ENCODE measurements at regions not wholly inside any gene's neighbourhood (a gene's known extent, or its start where the extent isn't known, plus 50 kb on each side); places are given as distances from the start of the nearest gene placed in this dataset.
A peak's percentile ranks its signal among the peaks of the same experiment; 100 is the strongest.
"Not testable (repeated sequence)": the region's sequence is repeated elsewhere in the genome, so short reads cannot be mapped to it uniquely, and the experiment has no call there.

- DNase-seq (ENCODE audit: low spot score in 2 of 2): no peak
- Mint-ChIP-seq H3K4me1 (no peaks in the 10 kb centered on the region), H3K36me3 (no peaks in the 10 kb centered on the region), H3K9me3 (peaks cover 7% of the 10 kb centered on the region), H3K4me3 (no peak overlapping the region), H3K27ac (no peak overlapping the region)
- no peak for ATAC-seq
Observed at GRCh38 chr1:89436856-89437255, 73.0 kb downstream of the GBP6 start.

DNA sequence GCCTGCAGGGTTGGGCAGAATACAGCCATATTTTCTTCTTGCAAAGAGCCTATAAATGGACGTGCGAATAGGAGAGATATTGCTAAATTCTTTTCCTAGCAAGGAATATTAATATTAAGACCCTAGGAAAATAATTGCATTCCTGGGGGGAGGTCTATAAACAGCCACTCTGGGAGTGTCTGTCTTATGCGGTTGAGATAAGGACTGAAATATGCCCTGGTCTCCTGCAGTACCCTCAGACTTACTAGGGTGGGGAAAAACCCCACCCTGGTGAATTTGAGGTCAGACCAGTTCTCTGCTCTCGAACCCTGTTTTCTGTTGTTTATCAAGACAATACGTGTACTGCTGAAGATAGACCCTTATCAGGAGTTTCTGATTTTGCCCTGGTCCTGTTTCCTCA is 74.4 kb downstream of the GBP6 start:
- H3K27ac Mint-ChIP-seq; H3K36me3 Mint-ChIP-seq; ATAC-seq; H3K4me1 Mint-ChIP-seq; DNase-seq (ENCODE audit: low spot score in 2 of 2); H3K9me3 Mint-ChIP-seq; H3K4me3 Mint-ChIP-seq: not testable (repeated sequence)

DNA sequence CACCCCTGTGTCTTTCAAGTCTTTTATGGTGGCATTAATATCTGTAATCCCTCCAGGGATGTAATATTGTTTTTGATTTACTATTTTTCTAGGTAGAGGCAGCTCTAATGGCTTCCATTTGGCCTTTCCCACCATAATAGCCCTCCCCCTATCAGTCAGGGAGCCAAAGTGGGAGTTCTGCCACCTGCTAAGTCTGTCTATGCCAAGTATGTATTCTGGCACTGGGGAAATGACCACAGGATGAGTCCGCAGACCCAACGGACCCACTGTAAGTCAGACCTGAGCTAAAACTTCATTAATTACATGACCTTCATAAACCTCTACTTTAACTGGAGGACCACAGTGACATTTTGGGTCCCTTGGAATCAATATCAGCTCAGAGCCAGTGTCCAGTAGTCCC is 77.1 kb downstream of the GBP6 start:
- DNase-seq (ENCODE audit: low spot score in 2 of 2) (no peak), ATAC-seq (no peak)
- Mint-ChIP-seq H3K9me3 (peaks cover 7% of the 10 kb centered on the region), H3K36me3 (no peaks in the 10 kb centered on the region), H3K4me3 (no peak overlapping the region), H3K4me1 (no peaks in the 10 kb centered on the region), H3K27ac (no peak overlapping the region)

DNA sequence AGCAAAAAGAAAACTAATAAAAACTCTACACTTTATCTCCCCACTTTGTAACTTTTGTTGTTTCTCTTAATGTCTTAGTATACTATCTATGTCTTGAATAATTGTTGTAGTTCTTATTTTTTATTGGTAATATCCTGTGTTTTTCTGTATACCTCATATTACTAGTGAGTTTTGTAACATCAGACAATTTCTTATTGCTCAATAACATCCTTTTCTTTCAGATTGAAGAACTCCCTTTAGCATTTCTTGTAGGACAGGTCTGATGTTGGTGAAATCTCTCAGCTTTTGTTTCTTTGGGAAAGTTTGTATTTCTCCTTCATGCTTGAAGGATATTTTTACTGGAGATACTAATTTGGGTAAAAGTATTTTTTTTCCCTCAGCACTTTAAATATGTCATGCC is 79.8 kb upstream of the LRRC8B start:
- peaks cover under 1% of the 10 kb centered on the region for H3K4me1 Mint-ChIP-seq
- no peaks in the 10 kb centered on the region for H3K9me3 Mint-ChIP-seq
- no peak overlapping the region for H3K4me3 Mint-ChIP-seq
- no peak for DNase-seq (ENCODE audit: low spot score in 2 of 2)
- no peak overlapping the region for H3K27ac Mint-ChIP-seq
- no peak for ATAC-seq
- H3K36me3 Mint-ChIP-seq: no peaks in the 10 kb centered on the region

GRCh38 chr1:89451011-89451410 is 73.6 kb upstream of the LRRC8B start:
- H3K4me3 Mint-ChIP-seq: peak overlapping the region; percentile 59
- H3K9me3 Mint-ChIP-seq: no peaks in the 10 kb centered on the region
- ATAC-seq: peak; percentile 95
- peaks cover 17% of the 10 kb centered on the region for H3K4me1 Mint-ChIP-seq
- peak overlapping the region; percentile 17 for H3K27ac Mint-ChIP-seq
- no peak for DNase-seq (ENCODE audit: low spot score in 2 of 2)
- peaks cover 7% of the 10 kb centered on the region for H3K36me3 Mint-ChIP-seq

DNA sequence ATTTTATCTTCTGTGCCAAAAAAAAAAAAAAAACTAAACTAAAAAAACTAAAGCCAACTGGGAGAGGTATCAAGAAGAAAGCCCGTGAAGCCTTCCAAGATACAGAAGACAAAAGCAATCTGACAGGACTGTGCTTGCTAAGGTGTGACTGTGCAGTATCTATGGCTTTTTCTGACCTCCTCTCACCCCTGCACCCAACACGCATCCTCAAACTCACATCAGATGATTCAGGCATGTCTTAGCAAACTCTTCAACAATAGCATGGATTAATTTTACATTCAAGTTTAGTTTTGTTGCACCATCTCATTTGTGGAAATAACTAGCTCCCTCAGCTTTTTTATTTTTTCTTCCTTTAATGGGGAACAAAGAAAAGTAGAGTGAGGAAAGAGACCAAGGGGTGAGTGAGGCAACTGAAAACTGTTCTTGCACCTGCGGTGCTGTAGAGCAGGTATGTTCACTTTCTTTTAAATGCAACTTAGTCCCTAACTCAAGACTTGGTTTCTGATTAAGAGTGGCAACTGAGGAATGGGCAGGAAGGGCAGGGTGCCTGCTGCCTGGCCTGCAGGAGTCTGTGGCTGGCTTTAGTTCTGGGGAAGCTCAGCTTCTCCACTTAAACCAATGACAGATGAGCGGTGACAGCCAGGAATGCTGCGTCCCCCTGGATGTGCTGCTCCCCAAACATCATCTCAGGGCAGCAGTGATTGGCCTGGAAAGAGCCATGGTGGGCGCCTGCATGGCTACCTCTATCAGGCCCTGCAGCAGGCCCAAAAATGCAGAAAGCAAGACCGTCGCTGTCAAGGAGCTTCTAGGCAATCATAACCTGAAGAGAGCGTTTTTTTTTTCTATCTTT is 71.3 kb upstream of the LRRC8B start:
- ATAC-seq (no peak), DNase-seq (ENCODE audit: low spot score in 2 of 2) (no peak)
- H3K27ac Mint-ChIP-seq: no peak overlapping the region
- peaks cover 7% of the 10 kb centered on the region for H3K36me3 Mint-ChIP-seq
- no peaks in the 10 kb centered on the region for H3K9me3 Mint-ChIP-seq
- no peak overlapping the region for H3K4me3 Mint-ChIP-seq
- peaks cover 17% of the 10 kb centered on the region for H3K4me1 Mint-ChIP-seq

DNA sequence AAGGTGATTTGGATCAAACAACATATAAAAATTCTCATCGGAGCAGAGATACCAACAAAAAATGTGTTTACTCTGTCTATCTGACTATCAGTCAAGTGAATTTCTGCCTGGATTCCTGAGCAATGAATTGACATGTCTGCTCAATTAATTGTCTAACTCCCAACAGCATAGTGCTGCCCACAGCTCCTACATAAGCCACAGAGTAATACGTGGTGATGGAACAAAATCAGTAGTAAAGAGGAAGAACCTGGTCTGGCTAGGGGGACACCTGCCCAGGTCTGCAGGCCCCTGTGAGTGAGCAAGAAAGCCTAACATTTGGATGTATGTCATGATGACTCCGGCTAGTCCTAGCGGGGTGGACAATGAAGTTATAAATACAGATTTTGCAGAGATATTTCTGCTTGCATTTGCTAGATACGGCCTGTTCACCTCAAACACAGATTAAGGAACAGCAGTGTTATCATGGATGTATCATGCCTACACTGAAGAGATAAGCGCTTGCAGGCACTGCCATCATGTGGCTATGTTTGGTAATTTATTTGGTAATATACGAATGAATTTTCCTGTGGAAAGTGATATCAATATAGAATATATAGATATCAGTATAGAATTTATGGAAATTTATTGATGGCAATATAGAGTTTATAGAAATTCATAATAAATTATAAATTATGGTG is 69.6 kb upstream of the LRRC8B start:
- H3K4me1 Mint-ChIP-seq: peaks cover 15% of the 10 kb centered on the region
- no peak overlapping the region for H3K4me3 Mint-ChIP-seq
- DNase-seq (ENCODE audit: low spot score in 2 of 2) (peak; percentile 26 to 73), ATAC-seq (peak; percentile 65)
- H3K9me3 Mint-ChIP-seq: no peaks in the 10 kb centered on the region
- H3K36me3 Mint-ChIP-seq: peaks cover 7% of the 10 kb centered on the region
- H3K27ac Mint-ChIP-seq: no peak overlapping the region

DNA sequence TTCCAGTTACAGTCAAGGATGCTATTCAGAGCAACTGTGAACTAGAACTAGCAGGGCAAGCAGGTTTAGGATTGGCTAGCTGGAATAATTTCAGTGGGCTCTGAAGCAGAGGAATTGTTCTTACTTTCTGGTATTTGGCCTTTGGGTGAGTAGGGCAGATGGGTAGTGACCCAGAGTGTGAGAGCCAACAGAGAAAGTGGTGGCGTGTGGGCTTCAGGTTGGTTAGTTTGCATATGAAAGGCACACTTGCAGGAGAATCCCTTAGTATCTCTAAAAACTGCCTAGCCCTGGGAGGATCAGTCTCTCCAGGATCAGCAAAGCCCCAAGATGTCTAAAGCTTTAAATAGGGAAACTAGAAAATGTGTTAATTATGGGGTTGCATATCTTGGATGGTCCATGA is 67.6 kb upstream of the LRRC8B start:
- H3K9me3 Mint-ChIP-seq: no peaks in the 10 kb centered on the region
- no peaks in the 10 kb centered on the region for H3K4me1 Mint-ChIP-seq
- no peak for ATAC-seq
- no peak for DNase-seq (ENCODE audit: low spot score in 2 of 2)
- H3K36me3 Mint-ChIP-seq: no peaks in the 10 kb centered on the region
- no peak overlapping the region for H3K27ac Mint-ChIP-seq
- H3K4me3 Mint-ChIP-seq: no peak overlapping the region

- no peak overlapping the region for H3K4me3 Mint-ChIP-seq
- no peaks in the 10 kb centered on the region for H3K36me3 Mint-ChIP-seq
- ATAC-seq (no peak), DNase-seq (ENCODE audit: low spot score in 2 of 2) (no peak)
- H3K27ac Mint-ChIP-seq: no peak overlapping the region
- H3K4me1 Mint-ChIP-seq: peaks cover 7% of the 10 kb centered on the region
- no peaks in the 10 kb centered on the region for H3K9me3 Mint-ChIP-seq
Observed at GRCh38 chr1:89459081-89459480, 65.5 kb upstream of the LRRC8B start.

GRCh38 chr1:89460325-89460724 is 64.3 kb upstream of the LRRC8B start:
- H3K9me3 Mint-ChIP-seq: no peaks in the 10 kb centered on the region

DNA sequence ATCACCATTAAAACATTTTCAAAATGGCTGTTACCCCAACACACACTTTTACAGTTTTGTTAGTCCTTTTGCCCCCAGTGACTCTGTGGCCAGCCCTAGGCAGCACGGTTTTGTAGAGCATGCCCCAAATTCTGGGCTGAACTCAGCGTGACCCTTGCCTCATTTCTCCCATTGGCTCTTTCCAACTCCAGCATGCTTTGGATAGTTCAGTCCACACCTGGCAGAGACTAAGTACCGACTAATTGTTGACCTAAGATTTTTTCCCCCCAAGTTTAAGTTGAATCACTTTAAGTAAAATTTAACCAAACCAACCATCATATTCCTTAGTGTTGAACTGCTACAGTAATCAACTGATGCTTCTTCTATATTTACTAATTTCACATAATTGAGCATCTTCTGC is 62.4 kb upstream of the LRRC8B start:
- DNase-seq (ENCODE audit: low spot score in 2 of 2) (no peak), ATAC-seq (no peak)
- H3K27ac Mint-ChIP-seq: no peak overlapping the region
- no peaks in the 10 kb centered on the region for H3K9me3 Mint-ChIP-seq
- H3K4me1 Mint-ChIP-seq: peaks cover 28% of the 10 kb centered on the region
- peaks cover 4% of the 10 kb centered on the region for H3K36me3 Mint-ChIP-seq
- no peak overlapping the region for H3K4me3 Mint-ChIP-seq

More at GRCh38 chr1:89460325-89460724, 64.3 kb upstream of the LRRC8B start:
- no peak for ATAC-seq
- no peak overlapping the region for H3K27ac Mint-ChIP-seq
- H3K4me1 Mint-ChIP-seq: peaks cover 18% of the 10 kb centered on the region
- H3K4me3 Mint-ChIP-seq: no peak overlapping the region
- no peaks in the 10 kb centered on the region for H3K36me3 Mint-ChIP-seq
- no peak for DNase-seq (ENCODE audit: low spot score in 2 of 2)

- H3K4me1 Mint-ChIP-seq: peaks cover 28% of the 10 kb centered on the region
- no peak overlapping the region for H3K27ac Mint-ChIP-seq
- ATAC-seq (no peak), DNase-seq (ENCODE audit: low spot score in 2 of 2) (peak in 1 of 2 donors; percentile 65)
- H3K4me3 Mint-ChIP-seq: no peak overlapping the region
- H3K9me3 Mint-ChIP-seq: no peaks in the 10 kb centered on the region
- H3K36me3 Mint-ChIP-seq: peaks cover 4% of the 10 kb centered on the region
Observed at GRCh38 chr1:89464008-89464407, 60.6 kb upstream of the LRRC8B start.

DNA sequence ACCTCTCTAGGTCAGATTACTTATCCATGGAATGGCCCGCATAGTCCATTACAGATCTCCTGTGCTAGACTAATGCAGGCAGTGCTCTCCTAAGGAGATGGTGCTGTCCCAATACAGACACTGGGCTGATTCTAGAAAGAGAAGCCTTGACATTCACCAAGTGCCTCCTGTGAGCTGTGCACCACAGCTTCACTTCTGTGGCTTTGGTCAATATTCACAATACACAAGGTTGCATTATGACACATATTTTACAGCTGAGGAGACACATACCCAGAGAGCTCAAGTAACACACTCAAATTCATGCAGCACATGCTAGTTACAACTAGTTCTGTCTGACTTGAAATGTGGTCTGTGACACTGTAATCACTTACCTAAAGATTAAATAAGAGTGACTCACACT is 59.4 kb upstream of the LRRC8B start:
- Mint-ChIP-seq H3K9me3 (no peaks in the 10 kb centered on the region), H3K36me3 (peaks cover 4% of the 10 kb centered on the region), H3K4me3 (no peak overlapping the region), H3K27ac (no peak overlapping the region), H3K4me1 (peaks cover 28% of the 10 kb centered on the region)
- ATAC-seq (peak; percentile 99), DNase-seq (ENCODE audit: low spot score in 2 of 2) (peak in 1 of 2 donors; percentile 61)

- Mint-ChIP-seq H3K4me3 (no peak overlapping the region), H3K9me3 (no peaks in the 10 kb centered on the region), H3K27ac (no peak overlapping the region), H3K4me1 (peaks cover 28% of the 10 kb centered on the region), H3K36me3 (peaks cover 4% of the 10 kb centered on the region)
- DNase-seq (ENCODE audit: low spot score in 2 of 2): no peak
- ATAC-seq: no peak
Observed at GRCh38 chr1:89466307-89466930, 58.2 kb upstream of the LRRC8B start.

GRCh38 chr1:89472253-89472652 is 52.4 kb upstream of the LRRC8B start:
- no peak for ATAC-seq

More at GRCh38 chr1:89472253-89472652, 52.4 kb upstream of the LRRC8B start:
- Mint-ChIP-seq H3K36me3 (no peaks in the 10 kb centered on the region), H3K27ac (no peak overlapping the region), H3K4me1 (no peaks in the 10 kb centered on the region), H3K9me3 (peaks cover 3% of the 10 kb centered on the region), H3K4me3 (no peak overlapping the region)
- no peak for DNase-seq (ENCODE audit: low spot score in 2 of 2)

Data from stimulated activated effector memory CD8-positive, alpha-beta T cell treated with anti-CD3 and anti-CD28 coated beads, Interleukin-12 subunit alpha, Interleukin-12 subunit beta, amount 100 ng/mL, for 72 hours (primary cell).